UCSD-AML1 (cell line): ENCODE measurements at regions not wholly inside any gene's neighbourhood (a gene's known extent, or its start where the extent isn't known, plus 50 kb on each side); places are given as distances from the start of the nearest gene placed in this dataset.
A peak's percentile ranks its signal among the peaks of the same experiment; 100 is the strongest.

ENCODE experiments used
- DNase-seq: peaks from one replicate; lab custom pipeline; 2025; ENCODE audit not compliant: unreplicated experiment; lab: John Stamatoyannopoulos, UW

DNA sequence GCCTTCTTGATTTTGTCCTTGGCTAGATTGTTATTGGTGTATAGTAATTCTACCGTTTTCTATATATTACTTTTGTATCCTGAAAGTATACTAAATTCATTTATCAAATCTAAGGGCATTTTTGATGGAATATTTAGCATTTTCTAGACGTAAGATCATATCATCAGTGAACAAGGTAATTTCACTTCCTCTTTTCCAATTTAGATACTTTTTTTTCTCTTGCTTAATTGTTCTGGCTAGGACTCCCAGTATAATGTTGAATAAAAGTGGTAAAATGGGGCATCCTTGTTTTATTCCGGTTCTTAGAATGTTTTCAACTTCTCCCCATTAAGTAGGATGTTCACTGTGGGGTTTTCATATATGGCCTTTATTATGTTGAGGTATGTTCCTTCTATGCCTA lies 260.7 kb downstream of the POLR1F start:
- DNase-seq, result no peak

DNA sequence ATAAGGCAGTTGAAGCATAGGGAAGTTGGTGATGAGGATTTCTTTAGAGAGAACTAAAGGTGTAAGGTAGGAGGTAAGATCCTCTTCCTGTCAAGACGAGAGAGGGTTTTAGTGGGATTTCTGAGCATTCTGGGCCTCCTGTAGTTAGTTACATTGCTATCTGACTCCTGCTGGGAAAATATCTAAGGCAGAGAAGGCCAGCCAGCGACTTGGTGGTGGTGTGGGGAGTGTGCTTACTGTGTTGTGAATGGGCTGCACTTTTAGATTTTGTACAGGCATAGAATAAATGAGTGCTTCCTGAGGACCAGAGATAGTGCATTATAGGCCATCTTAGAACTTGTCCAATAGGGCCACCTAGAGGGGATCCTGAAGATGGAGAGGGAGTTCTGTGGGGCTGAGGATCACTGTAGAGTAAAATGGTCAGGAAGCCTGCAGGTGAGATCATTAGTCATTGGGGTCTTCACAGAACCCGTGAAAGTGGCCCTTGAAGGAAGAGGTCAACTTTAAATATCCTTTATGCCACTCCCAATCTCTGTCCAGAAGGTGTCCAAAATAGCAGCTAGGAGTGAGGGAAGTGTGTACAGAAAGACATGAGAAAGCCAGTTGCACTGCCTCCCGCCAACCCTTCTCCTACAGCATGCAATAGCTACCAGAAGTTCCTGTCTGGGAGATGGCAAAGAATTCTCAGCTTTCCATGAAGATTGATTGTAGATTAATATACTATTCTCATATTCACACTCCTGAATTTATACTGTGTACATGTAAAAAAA lies 266.6 kb downstream of the POLR1F start:
- DNase-seq, result peak; percentile 6

DNA sequence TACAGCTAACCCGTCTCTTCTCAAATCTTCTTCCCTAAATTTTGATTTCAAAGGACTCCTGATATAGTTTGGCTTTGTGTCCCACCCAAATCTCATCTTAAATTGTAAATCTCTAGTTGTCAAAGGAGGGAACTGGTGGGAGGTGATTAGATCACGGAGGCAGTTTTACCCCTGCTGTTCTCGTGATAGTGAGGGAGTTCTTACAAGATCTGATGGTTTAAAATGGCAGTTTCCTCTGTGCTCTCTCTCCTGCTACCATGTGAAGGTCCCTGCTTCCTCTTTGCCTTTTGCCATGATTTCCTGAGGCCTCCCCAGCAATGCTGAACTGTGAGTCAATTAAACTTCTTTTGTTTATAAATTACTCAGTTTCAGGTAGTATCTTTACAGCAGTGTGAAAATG lies 269.3 kb downstream of the POLR1F start:
- DNase-seq, result no peak

DNA sequence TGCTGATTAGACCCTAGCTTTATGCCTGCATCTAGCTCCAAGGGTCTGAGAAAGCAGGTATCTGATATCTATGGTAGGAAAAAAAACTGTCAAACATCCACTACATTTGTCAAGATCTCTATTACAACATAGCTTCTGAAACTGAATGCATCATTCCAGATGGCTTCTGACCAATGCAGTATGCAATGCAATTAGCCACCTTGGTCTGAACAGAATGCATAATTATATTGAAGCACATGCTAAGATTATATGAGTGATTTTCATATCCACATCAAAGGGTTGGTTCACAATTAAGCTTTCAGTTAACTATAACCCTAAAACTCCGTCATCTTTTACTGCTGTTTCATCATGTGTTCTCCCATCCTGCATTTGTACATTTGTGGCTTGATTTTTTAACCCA lies 271.4 kb downstream of the POLR1F start:
- no peak for DNase-seq

DNA sequence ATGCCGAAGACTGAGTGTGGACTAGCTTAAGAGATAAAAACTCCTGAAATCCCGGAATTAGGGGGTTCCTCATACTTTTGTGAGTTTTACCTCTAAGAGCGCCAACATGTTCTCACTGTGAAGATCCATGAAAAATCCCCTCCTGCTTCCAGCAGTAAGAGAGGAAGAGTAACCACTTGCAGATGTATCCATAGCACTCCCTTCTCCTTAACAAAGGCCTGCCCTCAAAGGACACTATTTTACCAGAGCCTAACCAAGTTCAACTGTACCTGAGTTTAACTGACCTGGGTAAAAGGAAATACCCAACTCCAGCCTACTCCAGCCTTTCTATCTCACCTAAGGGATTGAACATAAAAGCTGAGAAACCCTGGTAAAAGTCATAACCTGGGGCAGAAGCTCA lies 280.9 kb downstream of the POLR1F start:
- no peak for DNase-seq

DNA sequence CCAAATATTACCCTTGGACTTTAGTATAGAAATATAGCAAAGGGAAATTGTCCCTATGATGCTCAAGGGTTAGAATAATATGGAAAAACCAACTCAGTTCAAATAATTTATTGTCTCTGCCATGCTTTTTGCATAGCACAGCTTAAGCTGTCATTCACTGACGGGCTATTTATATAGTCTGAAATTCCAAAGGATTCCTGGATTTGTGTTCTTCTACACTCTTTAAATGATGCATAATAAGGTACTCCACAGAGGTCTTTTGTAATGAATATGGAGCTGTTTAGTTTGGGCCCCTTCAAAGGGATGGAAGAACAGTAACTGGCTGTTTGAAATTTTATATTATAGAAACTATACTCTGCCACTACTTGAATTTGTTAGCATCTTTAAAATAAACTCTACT lies 276.6 kb upstream of the FERD3L start:
- DNase-seq, result no peak

DNA sequence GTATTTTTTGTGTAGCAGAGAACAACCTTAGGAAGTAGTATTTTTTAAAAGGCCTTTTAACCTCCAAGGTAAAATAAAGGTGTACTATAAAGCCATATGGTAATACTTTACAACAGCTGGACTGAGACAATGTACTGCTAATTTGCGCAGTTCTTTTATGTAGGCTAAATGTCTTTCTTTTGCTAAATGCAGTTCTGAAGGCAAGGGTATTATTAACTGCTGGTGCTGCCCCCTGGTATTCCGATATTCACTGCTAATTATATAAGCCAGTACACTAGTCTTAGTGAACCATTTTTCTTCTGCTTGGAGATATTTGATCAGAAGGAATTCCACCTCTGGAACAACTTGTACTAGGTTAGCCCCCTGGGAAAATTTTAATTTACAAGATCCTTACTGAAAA lies 272.0 kb upstream of the FERD3L start:
- no peak for DNase-seq

DNA sequence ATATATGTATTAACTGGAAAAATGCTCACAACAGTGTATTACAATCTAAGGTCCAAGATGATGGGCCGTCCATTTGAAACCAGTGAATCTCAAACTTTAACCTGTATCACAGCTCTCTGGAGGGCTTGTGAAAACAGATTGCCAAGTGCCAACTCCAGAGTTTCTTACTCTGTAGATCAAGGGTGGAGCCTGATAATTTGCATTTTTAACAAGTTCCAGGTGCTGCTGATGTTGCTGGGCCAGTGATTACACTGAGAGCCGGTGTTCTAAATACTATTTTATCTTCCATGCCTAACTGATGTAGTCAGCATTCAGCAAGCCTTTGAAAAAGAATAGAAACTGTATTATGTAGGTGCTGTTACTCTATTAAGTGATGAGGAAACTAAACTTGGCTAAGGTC lies 269.9 kb upstream of the FERD3L start:
- no peak for DNase-seq

DNA sequence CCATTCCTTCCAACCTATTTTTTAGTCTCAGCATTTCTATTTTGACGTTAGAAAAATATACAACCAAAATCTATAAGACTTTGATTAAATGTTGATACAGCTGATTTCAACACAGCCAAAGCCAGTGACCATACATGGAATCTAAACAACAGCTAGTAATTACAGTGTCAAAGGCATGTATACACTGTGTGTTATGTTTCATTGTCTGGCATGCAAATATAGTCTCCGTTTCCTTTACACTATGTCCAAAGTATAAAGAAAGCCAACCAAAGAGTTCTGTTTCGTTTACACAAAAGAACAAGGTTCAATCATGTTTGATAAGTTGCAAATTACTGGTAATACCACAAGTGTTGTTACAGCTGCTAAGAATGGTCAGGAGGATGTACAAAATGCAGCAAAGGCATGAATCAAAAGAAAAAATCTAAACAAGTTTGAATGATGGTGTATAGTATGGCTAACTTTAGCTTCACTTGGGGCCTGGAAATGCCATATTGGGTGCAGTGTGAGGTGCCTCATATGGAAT lies 268.3 kb upstream of the FERD3L start:
- no peak for DNase-seq

DNA sequence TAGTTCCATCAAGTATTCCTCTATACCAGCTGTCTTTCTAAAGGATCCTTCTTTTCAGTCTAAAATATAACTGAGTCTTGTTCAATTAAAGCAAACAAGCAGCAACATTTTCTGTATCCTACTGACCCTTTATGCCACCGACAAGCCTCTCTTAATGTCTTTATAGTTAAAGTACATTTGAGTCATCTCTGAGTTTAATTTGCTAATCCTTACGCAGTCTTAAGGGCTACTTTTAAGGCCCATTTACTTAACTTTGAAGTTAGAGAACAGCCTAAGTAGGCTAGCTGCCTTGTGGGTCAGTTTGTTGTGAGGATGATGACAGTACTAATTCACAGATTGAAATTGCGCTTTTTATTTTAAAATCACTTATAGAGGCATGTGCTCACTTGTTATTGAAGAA lies 265.5 kb upstream of the FERD3L start:
- DNase-seq, result no peak

DNA sequence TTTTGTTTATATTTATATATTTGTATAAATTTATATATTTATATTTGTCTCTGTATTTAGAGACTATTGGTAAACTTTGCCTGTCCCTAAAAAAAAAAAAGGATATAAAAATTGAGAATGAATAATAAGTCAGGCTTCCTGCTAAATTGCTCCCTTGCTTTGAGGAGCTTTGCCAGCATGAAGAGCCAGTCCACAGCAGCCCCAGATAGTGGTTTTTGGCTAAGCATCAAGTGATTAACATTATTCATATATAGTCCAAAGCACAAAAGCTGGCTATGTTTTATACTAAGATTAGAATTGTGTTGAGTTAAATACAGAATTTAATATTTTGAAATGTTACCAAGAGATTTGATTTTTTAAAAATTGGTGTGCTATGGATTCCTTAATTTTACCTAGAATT lies 264.9 kb upstream of the FERD3L start:
- DNase-seq, result no peak

DNA sequence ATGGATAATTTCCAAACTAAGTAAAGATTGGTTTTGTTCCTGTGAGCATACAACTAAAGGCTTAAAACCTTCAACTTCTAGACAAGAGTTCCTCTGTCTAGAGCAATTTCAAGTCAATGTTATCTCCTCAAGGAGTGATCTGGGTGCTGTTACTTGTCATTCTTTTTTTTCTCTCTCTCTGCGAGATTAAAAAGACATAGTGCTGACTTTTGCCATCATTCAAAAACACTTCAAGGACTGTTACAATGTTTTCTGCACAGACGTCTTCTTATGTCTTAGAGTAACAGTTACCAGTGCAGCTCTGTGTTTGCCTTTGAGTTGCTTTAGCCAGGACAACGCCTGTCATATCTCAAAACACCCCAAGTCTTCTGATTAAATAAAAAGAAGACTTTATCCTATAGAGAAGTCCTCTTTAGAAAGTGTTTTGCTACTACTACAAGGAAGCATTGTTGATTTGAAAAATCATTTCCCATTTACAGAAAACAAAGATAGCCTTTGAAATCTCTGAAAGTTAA lies 263.5 kb upstream of the FERD3L start:
- no peak for DNase-seq

DNA sequence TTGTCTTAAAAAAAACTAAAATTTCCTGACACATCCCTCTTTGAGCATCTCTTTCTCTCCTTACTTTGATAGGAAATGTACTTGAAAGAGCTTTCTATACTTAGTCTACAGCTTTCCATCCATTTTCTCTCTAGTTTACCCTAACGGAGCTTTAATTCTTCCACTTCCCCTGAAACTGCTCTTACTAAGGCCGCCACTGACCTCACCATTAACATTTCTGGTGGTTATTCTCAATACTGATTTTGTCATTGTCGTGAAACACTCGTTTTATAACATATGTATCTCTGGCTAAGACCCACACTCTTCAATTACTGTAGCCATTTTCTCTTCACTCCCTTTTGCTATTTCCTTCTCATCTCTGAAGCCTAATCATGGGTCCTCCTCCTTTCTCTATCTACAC lies 262.0 kb upstream of the FERD3L start:
- no peak for DNase-seq

DNA sequence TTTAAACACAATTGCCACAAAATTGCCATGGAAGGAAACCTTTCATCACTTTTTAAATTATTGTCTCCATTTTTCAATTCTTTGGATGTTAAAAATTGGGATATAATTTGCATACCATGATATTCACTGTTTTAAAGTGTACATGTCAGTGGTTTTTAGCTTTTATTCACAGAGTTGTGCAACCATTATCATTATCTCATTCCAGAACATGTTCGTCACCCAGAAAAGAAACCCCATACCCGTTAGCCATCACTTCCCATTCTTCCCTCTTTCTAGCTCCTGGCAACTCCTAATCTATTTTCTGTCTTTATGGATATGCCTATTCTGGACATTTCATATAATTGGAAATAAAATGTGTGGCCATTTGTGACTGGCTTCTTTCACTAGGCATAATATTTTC lies 260.3 kb upstream of the FERD3L start:
- no peak for DNase-seq

DNA sequence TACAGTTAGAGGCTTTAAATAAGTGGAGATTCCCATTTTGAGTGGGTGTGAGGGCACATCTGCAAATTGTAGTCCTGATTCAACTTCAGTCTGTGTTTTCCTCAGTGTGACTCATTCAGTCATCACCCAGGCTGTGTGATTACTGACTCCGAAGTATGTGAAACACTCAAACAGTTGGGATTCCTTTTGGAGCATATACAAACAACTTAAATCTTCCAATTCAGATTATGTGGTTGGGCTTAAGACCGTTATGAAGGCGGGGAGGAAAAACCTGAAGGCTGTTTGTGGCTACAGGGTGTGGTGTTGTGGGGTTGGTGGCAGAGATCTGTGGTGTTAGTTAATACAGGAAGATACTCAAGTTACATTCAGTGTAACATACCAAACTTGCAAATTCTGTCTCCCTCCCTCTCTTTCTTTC lies 259.7 kb upstream of the FERD3L start:
- DNase-seq, result peak; percentile 3

DNA sequence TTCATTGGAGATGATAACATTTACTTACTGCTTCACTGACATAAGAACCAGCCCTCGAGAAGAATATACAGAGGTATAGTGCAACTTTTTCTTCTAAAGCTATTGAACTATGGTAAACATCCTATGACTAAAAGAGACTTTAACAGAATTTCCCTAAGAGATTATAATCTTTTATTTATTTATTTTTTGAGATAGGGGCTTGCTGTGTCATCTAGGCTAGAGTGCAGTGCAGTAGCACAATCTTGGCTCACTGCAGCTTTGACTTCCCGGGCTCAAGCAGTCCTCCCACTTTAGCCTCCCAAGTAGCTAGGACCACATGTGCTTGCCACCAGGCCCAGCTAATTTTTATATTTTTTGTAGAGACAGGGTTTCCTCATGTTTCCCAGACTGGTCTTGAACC lies 258.5 kb upstream of the FERD3L start:
- DNase-seq, result no peak

DNA sequence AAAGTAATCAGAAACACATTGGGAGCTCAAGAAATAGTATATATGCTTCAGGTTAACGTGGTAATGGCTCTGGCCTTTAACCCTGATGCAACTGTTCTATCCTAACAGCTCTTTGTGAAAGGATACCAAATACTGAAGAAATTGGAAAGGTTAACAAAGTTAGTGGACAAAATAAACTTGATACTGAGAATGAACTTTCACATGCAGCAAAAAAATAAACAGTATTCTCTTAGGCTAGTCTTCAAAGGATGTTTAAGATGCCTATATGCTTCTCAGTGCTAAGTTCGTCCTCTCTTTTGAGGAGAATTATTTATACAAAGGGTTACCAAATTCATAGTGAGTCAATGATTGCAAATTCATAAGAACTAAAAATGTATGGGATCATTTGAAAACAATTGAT lies 256.2 kb upstream of the FERD3L start:
- no peak for DNase-seq

DNA sequence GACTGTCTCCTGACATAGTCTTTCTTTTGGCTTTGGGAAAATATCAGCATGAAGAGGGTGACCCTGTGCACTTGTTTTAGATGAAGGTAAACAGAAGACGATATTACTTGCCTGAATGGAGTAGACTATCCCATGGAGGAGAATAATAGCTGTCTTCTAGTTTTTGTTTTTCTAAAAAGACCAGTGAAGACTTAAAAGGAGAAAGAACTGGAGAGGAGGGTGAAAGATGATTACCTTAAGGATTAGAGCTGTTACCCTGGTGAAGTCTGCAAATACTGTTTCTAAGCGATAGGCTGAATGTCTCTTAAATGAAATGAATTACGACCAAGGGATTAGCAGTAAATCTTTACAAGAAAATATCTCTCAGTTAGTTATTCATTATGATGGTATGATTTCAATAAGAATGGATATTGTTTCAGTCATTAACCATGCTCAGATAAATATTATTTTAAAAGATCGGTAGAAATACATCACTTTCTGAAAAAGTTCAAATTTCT lies 255.6 kb upstream of the FERD3L start:
- DNase-seq, result no peak

DNA sequence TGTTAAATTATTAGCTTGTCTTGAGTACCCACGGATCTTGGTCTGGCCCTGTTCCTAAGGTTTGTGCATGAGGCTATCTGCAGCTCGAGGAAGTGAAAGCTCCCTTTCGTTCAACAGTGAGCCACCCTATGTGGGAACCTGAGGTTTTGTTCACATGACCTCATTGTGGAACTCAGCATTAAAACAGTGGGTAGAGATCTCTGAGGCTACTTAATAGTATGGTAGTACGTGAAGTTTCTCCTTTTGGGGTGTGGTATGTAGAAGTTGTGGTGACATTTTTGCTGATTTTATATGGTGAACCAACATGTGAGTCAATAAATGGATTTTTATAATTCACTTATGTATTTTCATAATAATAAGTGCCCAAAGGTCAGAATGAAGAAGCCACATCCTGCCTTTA lies 252.7 kb upstream of the FERD3L start:
- DNase-seq, result no peak

DNA sequence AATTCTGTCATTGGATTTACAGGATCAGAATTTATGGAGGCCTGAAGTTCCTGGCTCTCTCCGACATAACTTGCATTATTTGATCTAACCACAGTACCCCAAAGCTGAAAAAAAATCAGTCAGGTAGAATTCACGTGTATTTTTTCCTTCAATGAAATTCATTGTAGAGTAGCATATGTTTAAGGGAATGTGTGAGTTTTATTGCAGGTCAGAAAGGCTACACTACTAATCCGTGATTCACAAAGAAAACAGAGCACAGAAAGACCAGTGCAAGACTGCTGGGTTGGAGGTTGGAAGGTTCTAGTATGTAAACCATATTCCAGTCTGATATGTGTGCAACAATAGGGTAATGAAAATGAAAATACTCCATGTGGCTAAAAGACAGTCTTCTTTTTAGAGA lies 247.0 kb upstream of the FERD3L start:
- no peak for DNase-seq

DNA sequence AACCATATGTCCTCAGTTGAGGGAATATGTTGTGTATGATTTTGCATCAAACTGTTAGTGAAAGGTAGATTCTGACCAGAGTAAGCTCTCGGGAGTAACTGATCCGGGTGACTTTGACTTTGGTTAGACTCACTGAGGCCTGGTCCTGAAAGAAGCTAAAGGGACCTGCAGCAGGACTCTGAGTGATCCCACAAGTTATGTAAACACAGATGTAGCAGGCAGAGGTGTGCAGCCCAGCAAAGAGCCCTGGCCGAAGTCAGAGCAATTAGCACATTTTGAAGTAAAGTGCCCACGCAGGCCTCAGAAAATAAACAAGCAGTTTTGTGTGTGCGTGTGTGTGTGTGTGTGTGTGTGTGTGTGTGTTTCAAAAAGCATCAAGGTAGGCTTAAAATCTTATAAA lies 245.6 kb upstream of the FERD3L start:
- DNase-seq, result no peak

DNA sequence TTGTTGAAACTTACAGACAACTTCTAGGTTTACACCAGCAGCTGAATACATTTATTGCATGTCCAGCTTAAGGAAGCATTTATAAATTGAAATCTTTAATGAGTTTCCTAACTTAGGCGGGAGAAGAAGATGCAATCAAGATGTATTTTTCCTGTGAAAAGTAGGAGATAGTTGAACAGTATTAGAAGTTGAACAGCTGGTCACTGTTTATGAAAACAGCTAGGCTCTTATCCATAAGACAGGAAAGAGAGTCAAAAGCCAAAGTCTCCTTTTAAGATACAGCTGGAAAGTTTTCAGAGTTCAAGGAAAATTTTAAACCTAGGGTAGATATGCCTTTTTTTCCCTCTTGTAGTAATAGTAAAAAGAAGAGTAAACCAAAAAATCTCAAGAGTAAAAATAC lies 236.1 kb upstream of the FERD3L start:
- no peak for DNase-seq

DNA sequence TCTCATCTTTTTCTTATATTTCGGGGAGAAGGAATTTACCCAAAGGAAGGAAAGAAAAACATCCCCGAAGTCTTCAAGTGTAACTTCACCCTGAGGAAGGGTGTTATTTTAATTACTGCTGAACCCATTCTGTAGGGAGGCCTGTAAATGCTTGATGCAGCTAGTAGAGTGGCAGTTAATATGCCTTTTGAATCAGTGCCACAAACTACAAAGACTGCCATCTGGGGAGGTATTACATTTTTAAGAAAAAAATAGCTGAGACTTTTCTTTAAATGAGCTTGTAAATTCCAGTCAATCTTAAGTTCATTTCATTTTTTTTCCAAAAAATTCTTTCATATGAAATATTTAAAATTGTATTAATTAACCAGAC lies 233.1 kb upstream of the FERD3L start:
- DNase-seq, result no peak
